Lung (tissue), 11 donors: ENCODE measurements at regions not wholly inside any gene's neighbourhood (a gene's known extent, or its start where the extent isn't known, plus 50 kb on each side); places are given as distances from the start of the nearest gene placed in this dataset.

Experiments used
- ATAC-seq: fragments of 200-7000 bp; cut with Tn5 transposase; one replicate; pipeline ENCODE4 v1.9.1; 2020; ENCODE audit warnings: moderate number of reproducible peaks; ENCODE audit not compliant: insufficient read depth, low FRiP score
- DNase-seq, 3 donors: peaks; one replicate each; pipeline ENCODE4 v3.0.0-alpha.2; 2013 to 2017
- H3K27ac ChIP-seq, 2 donors: one replicate each; pipeline ENCODE4 v1.5.1; 2013; ENCODE audit warnings: mild to moderate bottlenecking in 2 of 2, moderate library complexity in 2 of 2, control low read depth in 1 of 2, inconsistent platforms in 1 of 2, low read depth in 1 of 2, low read length in 1 of 2
- H3K27me3 ChIP-seq, 3 donors: one replicate each; pipeline ENCODE4 v1.5.1; 2013; ENCODE audit warnings: low read length in 2 of 3; ENCODE audit not compliant: control insufficient read depth in 3 of 3, insufficient read depth in 3 of 3
- H3K36me3 ChIP-seq, 4 donors: one replicate each; pipeline ENCODE4 v1.5.1; 2013; ENCODE audit warnings: low read length in 4 of 4, mild to moderate bottlenecking in 1 of 4, moderate library complexity in 1 of 4; ENCODE audit not compliant: control insufficient read depth in 4 of 4, insufficient read depth in 4 of 4
- H3K4me1 ChIP-seq, 5 donors: one replicate each; pipeline ENCODE4 v1.5.1; 2013; ENCODE audit warnings: low read length in 5 of 5, mild to moderate bottlenecking in 2 of 5, moderate library complexity in 1 of 5; ENCODE audit not compliant: control insufficient read depth in 5 of 5, insufficient read depth in 5 of 5
- H3K4me3 ChIP-seq: one replicate; pipeline ENCODE4 v1.5.1; 2013; ENCODE audit warnings: mild to moderate bottlenecking, control low read depth, moderate library complexity
- H3K9ac ChIP-seq, 2 donors: one replicate each; pipeline ENCODE4 v1.5.1; 2013; ENCODE audit warnings: low read length in 2 of 2, control low read depth in 1 of 2; ENCODE audit not compliant: insufficient read depth in 1 of 2
- H3K9me3 ChIP-seq, 4 donors: one replicate each; pipeline ENCODE4 v1.5.1; 2013; ENCODE audit warnings: low read length in 3 of 4, mild to moderate bottlenecking in 1 of 4, moderate library complexity in 1 of 4; ENCODE audit not compliant: control insufficient read depth in 4 of 4, insufficient read depth in 3 of 4
- WGBS, 2 donors: extraction: QIAGEN DNeasy Blood & Tissue Kit; methylation state at CpG; one replicate each; pipeline ENCODE4 v1.1.7; 2013; 5-methylcytosine and 5-hydroxymethylcytosine counted together
- TF ChIP-seq, protein P1 (sequence below): IDR thresholded peaks from 2 replicates; pipeline ENCODE4 v1.5.1; 2012; ENCODE audit warnings: mild to moderate bottlenecking; ENCODE audit errors: control extremely low read depth, extremely low read depth
- donor health status: control.
- donor health status: control.
- donor health status: Bipolar disorder and iron deficiency.
- donor health status: healthy.
- donor health status: DM: yes; HTN: yes; CAD: no.

DNA sequence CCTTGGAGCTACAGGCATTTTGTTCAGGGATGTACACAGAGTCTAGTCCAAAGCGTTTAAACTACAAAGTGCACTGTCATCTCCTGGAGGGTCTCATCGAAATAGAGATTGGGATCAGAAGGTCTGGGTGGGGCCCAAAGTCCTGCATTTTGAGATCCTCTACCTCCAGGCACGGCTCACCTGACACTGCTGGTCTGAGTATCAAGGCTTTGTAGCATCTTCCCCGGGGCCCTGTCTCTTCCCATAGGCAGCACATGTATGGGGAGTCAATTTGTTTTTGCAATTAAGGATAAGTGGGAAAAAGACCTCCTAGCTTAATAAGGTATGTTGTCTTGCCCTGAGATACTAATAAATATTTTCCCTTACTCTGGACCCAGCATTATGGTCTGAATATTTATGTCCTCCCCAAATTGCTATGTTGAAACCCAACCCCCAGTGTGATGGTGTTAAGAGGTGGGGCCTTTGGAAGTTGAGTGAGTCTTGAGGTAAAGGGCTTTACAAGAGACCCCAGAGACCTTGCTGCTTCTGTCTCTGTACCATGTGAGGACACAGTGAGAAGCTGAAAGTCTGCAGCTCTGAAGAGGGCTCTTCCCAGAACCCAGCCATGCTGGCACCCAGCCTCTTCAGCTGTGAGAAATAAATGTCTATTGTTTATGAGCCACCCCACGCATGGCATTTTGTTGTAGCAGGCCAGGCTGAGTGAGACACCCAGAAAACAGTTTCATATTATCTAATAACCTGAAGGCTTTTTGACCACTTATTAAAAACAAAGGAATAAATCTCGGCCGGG, 258.7 kb upstream of the HS6ST1 start:
- no peak overlapping the region for H3K4me3 ChIP-seq
- WGBS, 2 donors: 90 to 95% methylated on average over 7 of the region's 7 CpGs
- DNase-seq: no peak

DNA sequence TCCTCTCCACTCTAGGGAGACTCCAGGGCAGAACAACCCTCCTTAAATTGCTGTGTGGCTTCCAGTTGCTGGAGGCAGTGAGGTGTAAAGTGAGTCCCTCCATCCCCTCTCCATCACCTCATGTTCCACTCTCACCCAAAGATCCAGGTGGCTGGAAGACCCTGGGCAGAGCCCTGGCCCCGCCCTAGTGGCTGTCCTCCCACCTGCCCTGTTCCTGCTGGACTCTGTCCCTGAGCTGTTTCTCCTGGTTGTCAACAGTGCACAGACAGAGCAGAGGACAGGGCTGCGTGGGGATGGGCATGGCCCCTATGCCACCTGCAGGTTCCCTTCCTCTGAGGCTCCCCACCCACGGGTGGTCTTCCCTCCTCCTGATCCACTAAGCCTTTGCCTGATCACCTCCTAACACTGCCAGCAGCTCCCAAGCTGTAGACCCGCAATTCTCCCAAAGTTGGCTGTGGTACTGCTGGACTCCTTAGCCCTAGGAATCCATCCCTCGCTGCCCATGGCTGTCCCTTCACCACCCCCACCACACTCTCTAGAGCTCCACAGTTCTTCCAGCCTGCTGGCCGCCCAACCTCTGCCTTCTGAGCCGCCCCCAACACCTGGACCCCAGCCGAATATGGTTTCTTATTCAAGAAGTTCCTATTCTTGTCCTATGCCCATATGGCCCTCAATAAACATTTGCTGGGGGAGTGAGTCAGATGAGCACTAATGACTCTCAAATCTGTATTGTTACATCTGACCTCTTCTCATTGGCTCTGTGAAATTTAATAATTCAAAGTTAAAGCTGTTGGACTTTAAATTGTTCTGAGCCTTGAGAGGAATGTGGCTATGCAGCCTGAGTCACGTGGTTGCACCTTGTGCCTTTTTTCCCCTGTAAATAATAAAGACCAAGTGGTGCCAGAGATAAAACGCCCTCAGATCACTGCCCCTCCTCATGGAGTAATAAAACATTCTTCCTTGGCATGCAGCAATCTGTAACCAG, 260.0 kb upstream of the HS6ST1 start:
- Histone ChIP-seq H3K27ac (no peak overlapping the region), H3K27me3 (no peaks in the 10 kb centered on the region), H3K36me3 (no peaks in the 10 kb centered on the region), H3K4me1 (no peaks in the 10 kb centered on the region), H3K9ac (no peak overlapping the region), H3K4me3 (no peak overlapping the region), H3K9me3 (no peaks in the 10 kb centered on the region)
- DNase-seq (peak in 1 of 3 donors; percentile 23), ATAC-seq (no peak)
- TF ChIP-seq, protein P1, sequence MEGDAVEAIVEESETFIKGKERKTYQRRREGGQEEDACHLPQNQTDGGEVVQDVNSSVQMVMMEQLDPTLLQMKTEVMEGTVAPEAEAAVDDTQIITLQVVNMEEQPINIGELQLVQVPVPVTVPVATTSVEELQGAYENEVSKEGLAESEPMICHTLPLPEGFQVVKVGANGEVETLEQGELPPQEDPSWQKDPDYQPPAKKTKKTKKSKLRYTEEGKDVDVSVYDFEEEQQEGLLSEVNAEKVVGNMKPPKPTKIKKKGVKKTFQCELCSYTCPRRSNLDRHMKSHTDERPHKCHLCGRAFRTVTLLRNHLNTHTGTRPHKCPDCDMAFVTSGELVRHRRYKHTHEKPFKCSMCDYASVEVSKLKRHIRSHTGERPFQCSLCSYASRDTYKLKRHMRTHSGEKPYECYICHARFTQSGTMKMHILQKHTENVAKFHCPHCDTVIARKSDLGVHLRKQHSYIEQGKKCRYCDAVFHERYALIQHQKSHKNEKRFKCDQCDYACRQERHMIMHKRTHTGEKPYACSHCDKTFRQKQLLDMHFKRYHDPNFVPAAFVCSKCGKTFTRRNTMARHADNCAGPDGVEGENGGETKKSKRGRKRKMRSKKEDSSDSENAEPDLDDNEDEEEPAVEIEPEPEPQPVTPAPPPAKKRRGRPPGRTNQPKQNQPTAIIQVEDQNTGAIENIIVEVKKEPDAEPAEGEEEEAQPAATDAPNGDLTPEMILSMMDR: no peak
- 76 to 88% methylated on average over 10 of the region's 10 CpGs for WGBS, 2 donors

More for the DNA sequence above, 258.7 kb upstream of the HS6ST1 start:
- Histone ChIP-seq H3K36me3 (no peaks in the 10 kb centered on the region), H3K4me1 (no peaks in the 10 kb centered on the region), H3K27ac (no peak overlapping the region), H3K9me3 (no peaks in the 10 kb centered on the region), H3K27me3 (no peaks in the 10 kb centered on the region), H3K9ac (no peak overlapping the region)
- TF ChIP-seq, protein P1: no peak
- ATAC-seq: no peak

DNA sequence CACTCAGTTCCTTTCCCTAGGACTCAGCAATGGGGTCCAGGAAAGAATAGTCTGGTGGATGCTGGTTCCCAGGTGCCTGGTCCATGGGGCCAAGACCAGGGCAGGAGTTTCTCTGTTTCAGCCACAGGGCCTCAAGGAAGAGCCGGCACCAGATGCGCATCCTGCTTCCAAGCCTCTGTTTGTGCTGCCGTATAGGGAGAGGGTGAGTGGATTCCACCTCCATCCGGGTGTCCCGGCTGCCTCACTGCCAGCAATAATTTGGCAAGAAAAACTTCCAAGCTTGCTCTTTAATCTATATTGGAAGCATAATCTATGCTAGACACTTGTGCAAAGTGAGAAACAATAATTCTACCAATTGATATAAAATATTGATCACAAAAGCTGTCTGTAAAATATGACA, 261.2 kb upstream of the HS6ST1 start:
- 77 to 88% methylated on average over 5 of the region's 5 CpGs for WGBS, 2 donors
- no peak overlapping the region for H3K9ac ChIP-seq
- H3K27me3 ChIP-seq: no peaks in the 10 kb centered on the region
- no peaks in the 10 kb centered on the region for H3K4me1 ChIP-seq
- H3K9me3 ChIP-seq: no peaks in the 10 kb centered on the region
- no peak overlapping the region for H3K27ac ChIP-seq
- H3K4me3 ChIP-seq: no peak overlapping the region
- H3K36me3 ChIP-seq: no peaks in the 10 kb centered on the region
- TF ChIP-seq, protein P1: no peak
- ATAC-seq: no peak
- DNase-seq: no peak
